K562 (cell line): ENCODE measurements at regions not wholly inside any gene's neighbourhood (a gene's known extent, or its start where the extent isn't known, plus 50 kb on each side); places are given as distances from the start of the nearest gene placed in this dataset.

Experiments used
- ATAC-seq: fragments of 200-7000 bp; cut with Tn5 transposase; 3 replicates; pipeline ENCODE4 v1.9.1; 2020; ENCODE audit warnings: moderate library complexity
- BruUV-seq: library from RNA; stranded (reverse); fragments of 400-500 nt; replicated peaks from 2 replicates; lab custom pipeline; 2021; lab: Mats Ljungman, UMichigan
- CTCF ChIA-PET: fragments of 300-600 bp; formaldehyde crosslinking; extraction: SDS; loops from one replicate; lab custom pipeline; 2021; ENCODE audit warnings: low intra/inter-chr PET ratio; lab: Yijun Ruan, JAX
- POLR2A ChIA-PET: fragments of 300-600, 350-650 bp; sonication (Branson Sonifier 250); formaldehyde crosslinking; extraction: SDS; loops from one replicate; lab custom pipeline; 2021; ENCODE audit warnings: antibody characterized with exemption, inconsistent platforms; lab: Yijun Ruan, JAX
- DNase-seq, 4 experiments: peaks; one replicate each; pipeline versions ENCODE4 v3.0.0 to v3.0.0-alpha.2; 2011 to 2018; ENCODE audit warnings: low spot score in 3 of 4, mixed read lengths in 3 of 4; ENCODE audit errors: extremely low read depth in 1 of 4
- FAIRE-seq: peaks from 2 replicates; lab custom pipeline; 2011; peaks lifted over from hg19 to GRCh38; lab: Jason Lieb, UNC
- H2AFZ ChIP-seq: 2 replicates; pipeline ENCODE4 v1.6.0; 2011; ENCODE audit warnings: low read depth, low read length, control low read depth, inconsistent platforms
- H3K27ac ChIP-seq: fragments of 200-600 bp; 3 replicates; pipeline ENCODE4 v1.8.0; 2011; ENCODE audit warnings: low read depth, mild to moderate bottlenecking, control low read depth, inconsistent platforms, low read length, moderate library complexity, mixed read lengths; ENCODE audit errors: extremely low read depth
- H3K27me3 ChIP-seq, 2 experiments: fragments of 300-600 bp in 1 of 2; 2 replicates in 1 of 2; 3 replicates in 1 of 2; pipeline versions ENCODE4 v1.6.0 to v1.8.0; 2011; ENCODE audit warnings: inconsistent platforms in 2 of 2, low read length in 2 of 2, mild to moderate bottlenecking in 1 of 2, mixed read lengths in 1 of 2, moderate library complexity in 1 of 2; ENCODE audit not compliant: control insufficient read depth in 2 of 2, insufficient read depth in 2 of 2
- H3K36me3 ChIP-seq: fragments of 300-600 bp; 3 replicates; pipeline ENCODE4 v1.8.0; 2011; ENCODE audit warnings: mild to moderate bottlenecking, low read length, inconsistent platforms; ENCODE audit not compliant: control insufficient read depth, insufficient read depth
- H3K4me1 ChIP-seq, 2 experiments: fragments of 200-600 bp in 1 of 2; replicated peaks in 1 of 2; 2 replicates in 1 of 2; 3 replicates in 1 of 2; pipeline versions ENCODE4 v1.5.1 to v1.8.0; 2011; ENCODE audit warnings: inconsistent platforms in 2 of 2, low read length in 2 of 2, mild to moderate bottlenecking in 1 of 2, mixed read lengths in 1 of 2, moderate library complexity in 1 of 2; ENCODE audit not compliant: control insufficient read depth in 2 of 2, insufficient read depth in 2 of 2
- H3K4me2 ChIP-seq: 2 replicates; pipeline ENCODE4 v1.6.1; 2011; ENCODE audit warnings: low read length, control low read depth, inconsistent platforms, mixed read lengths; ENCODE audit not compliant: insufficient read depth
- H3K4me3 ChIP-seq: fragments of 200-600 bp; sonication (generic), shearing (Covaris generic); 2 replicates; pipeline ENCODE4 v1.5.1; 2016; ENCODE audit warnings: control low read depth, inconsistent platforms
- H3K79me2 ChIP-seq: fragments of 200-600 bp; 3 replicates; pipeline ENCODE4 v1.8.0; 2011; ENCODE audit warnings: low read length, inconsistent platforms; ENCODE audit not compliant: control insufficient read depth, insufficient read depth
- H3K9ac ChIP-seq, 2 experiments: 2 replicates each; pipeline versions ENCODE4 v1.6.0 to v1.6.1; 2011; ENCODE audit warnings: low read depth in 2 of 2, low read length in 2 of 2, control low read depth in 1 of 2, inconsistent platforms in 1 of 2, mild to moderate bottlenecking in 1 of 2, mixed read lengths in 1 of 2; ENCODE audit not compliant: insufficient read depth in 1 of 2
- H3K9me1 ChIP-seq: one replicate; pipeline ENCODE4 v1.6.0; 2011; ENCODE audit warnings: inconsistent platforms, mild to moderate bottlenecking, low read length, moderate library complexity; ENCODE audit not compliant: control insufficient read depth, insufficient read depth
- H3K9me3 ChIP-seq: replicated peaks from 2 replicates; pipeline ENCODE4 v1.5.1; 2011; ENCODE audit warnings: low read depth, low read length, inconsistent platforms; ENCODE audit not compliant: control insufficient read depth, insufficient read depth
- H4K20me1 ChIP-seq: replicated peaks from 2 replicates; pipeline ENCODE4 v1.6.1; 2011; ENCODE audit warnings: low read length, inconsistent platforms, mixed read lengths; ENCODE audit not compliant: control insufficient read depth, insufficient read depth
- ARID2 ChIP-seq: fragments of 450-650 bp; IDR thresholded peaks from 2 replicates; pipeline ENCODE4 v1.6.1; 2017; ENCODE audit warnings: antibody characterized with exemption, mild to moderate bottlenecking
- ARID3B ChIP-seq: fragments of 250-450 bp; sonication (Bioruptor Pico); IDR thresholded peaks from 2 replicates; pipeline ENCODE4 v1.4.0; 2020; ENCODE audit warnings: borderline replicate concordance
- GATAD2A ChIP-seq: fragments of 450-650 bp; IDR thresholded peaks from 2 replicates; pipeline ENCODE4 v1.6.1; 2017
- LEF1 ChIP-seq: fragments of 450-650 bp; IDR thresholded peaks from 2 replicates; pipeline ENCODE4 v1.6.1; 2016; ENCODE audit warnings: mild to moderate bottlenecking
- NR2C1 ChIP-seq, 2 experiments: fragments of 450-650 bp; IDR thresholded peaks; 2 replicates each; pipeline ENCODE4 v1.6.1; 2017; ENCODE audit warnings: mild to moderate bottlenecking in 2 of 2, antibody characterized with exemption in 1 of 2, inconsistent platforms in 1 of 2, missing compliant biosample characterization in 1 of 2, missing genetic modification characterization in 1 of 2
- NUFIP1 ChIP-seq: fragments of 450-650 bp; IDR thresholded peaks from 2 replicates; pipeline ENCODE4 v1.6.1; 2018; ENCODE audit not compliant: partially characterized antibody
- POLR2B ChIP-seq: fragments of 450-650 bp; IDR thresholded peaks from 2 replicates; pipeline ENCODE4 v1.6.1; 2018; ENCODE audit warnings: low read depth; ENCODE audit not compliant: partially characterized antibody
- SAP30 ChIP-seq: fragments of 200-600 bp; sonication (generic); IDR thresholded peaks from 2 replicates; pipeline ENCODE4 v1.6.1; 2012; ENCODE audit warnings: borderline replicate concordance, low read depth, mild to moderate bottlenecking, moderate library complexity, low read length, control low read depth, inconsistent platforms; ENCODE audit not compliant: insufficient read depth, poor library complexity, severe bottlenecking
- SP1 ChIP-seq: sonication (generic); formaldehyde crosslinking; IDR thresholded peaks from 2 replicates; pipeline ENCODE4 v1.8.1; 2022; ENCODE audit warnings: mild to moderate bottlenecking, missing genetic modification reagents
- U2AF1 ChIP-seq: fragments of 200-400 bp; formaldehyde crosslinking; optimal IDR thresholded peaks from 2 replicates; pipeline ENCODE3; 2017; ENCODE audit warnings: mild to moderate bottlenecking, low read depth, low read length, moderate library complexity
- U2AF2 ChIP-seq: fragments of 200-400 bp; formaldehyde crosslinking; optimal IDR thresholded peaks from 2 replicates; pipeline ENCODE3; 2017; ENCODE audit warnings: low read depth, mild to moderate bottlenecking, low read length
- ZBTB1 ChIP-seq: sonication (generic); formaldehyde crosslinking; IDR thresholded peaks from 2 replicates; pipeline ENCODE4 v1.8.1; 2023; ENCODE audit warnings: missing genetic modification reagents, low read depth, mild to moderate bottlenecking, borderline replicate concordance
- ZC3H11A ChIP-seq: IDR thresholded peaks from 2 replicates; pipeline ENCODE4 v1.6.1; 2012; ENCODE audit warnings: low read depth, low read length, improper control_type of control experiment
- ZNF639 ChIP-seq, 2 experiments: fragments of 200-800 bp in 1 of 2; sonication (Bioruptor generic) in 1 of 2; sonication (generic) in 1 of 2; formaldehyde crosslinking in 1 of 2; IDR thresholded peaks in 1 of 2; conservative IDR thresholded peaks in 1 of 2; 2 replicates each; pipeline versions ENCODE4 v1.5.0 to v1.6.1; 2016 to 2020; ENCODE audit warnings: missing compliant biosample characterization in 1 of 2, missing genetic modification characterization in 1 of 2, missing genetic modification reagents in 1 of 2
- ZNF830 ChIP-seq: fragments of 250-450 bp; sonication (Bioruptor Pico); IDR thresholded peaks from 2 replicates; pipeline ENCODE4 v1.5.0; 2021; ENCODE audit warnings: mild to moderate bottlenecking
- WGBS: fragments of 100-300 bp; shearing (Covaris generic); methylation state at CpG from one replicate; pipeline ENCODE4 v1.1.6; 2016; ENCODE audit warnings: low coverage, mixed read lengths; ENCODE audit not compliant: insufficient coverage; ENCODE audit errors: missing lambda C conversion rate; 5-methylcytosine and 5-hydroxymethylcytosine counted together
- in situ Hi-C: fragments of 300-500 bp; cut with MboI; formaldehyde crosslinking; loops from 4 replicates; pipeline ENCODE4 v1.15.0; 2018; ENCODE audit warnings: inconsistent platforms, mixed read lengths
- intact Hi-C: fragments of 100-400 bp; cut with micrococcal nuclease; formaldehyde crosslinking; loops from 2 replicates; pipeline ENCODE4 v1.14.2; 2022
- TF ChIP-seq, protein P1 (sequence below): fragments of 450-650 bp; conservative IDR thresholded peaks from 2 replicates; pipeline ENCODE4 v1.6.1; 2016; ENCODE audit warnings: missing genetic modification characterization, low read depth, mild to moderate bottlenecking, missing compliant biosample characterization, moderate library complexity
- TF ChIP-seq, protein P2 (sequence below): sonication (generic); formaldehyde crosslinking; IDR thresholded peaks from 2 replicates; pipeline ENCODE4 v1.5.0; 2020; ENCODE audit warnings: missing genetic modification reagents
- TF ChIP-seq, protein P3 (sequence below): sonication (generic); formaldehyde crosslinking; IDR thresholded peaks from 2 replicates; pipeline ENCODE4 v1.9.0; 2022; ENCODE audit warnings: mild to moderate bottlenecking, missing genetic modification reagents

DNA sequence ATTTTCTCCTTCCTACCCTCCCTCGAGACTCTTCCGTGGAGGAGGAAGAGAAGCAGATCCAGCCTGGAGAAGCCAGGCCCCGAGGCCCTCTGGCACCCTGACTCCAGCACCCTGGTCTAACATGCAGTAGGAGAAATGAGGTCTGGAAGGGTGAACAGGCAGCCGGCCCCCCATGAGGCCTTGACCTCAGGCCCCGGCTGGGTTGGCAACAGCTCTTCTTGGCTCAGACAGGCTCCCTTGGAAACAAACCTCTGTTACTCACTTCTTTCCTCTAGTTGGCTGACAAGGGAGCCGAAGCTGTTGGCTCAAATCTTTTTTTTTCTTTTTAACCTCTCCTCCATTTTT is 73.4 kb downstream of the CPN2 start:
- no peak overlapping the region for H3K4me3 ChIP-seq
- H3K9me1 ChIP-seq = peaks cover 4% of the 10 kb centered on the region
- H3K9me3 ChIP-seq = no peaks in the 10 kb centered on the region
- H4K20me1 ChIP-seq = no peaks in the 10 kb centered on the region
- POLR2A ChIA-PET = interaction anchor here (0.9 kb wide), 2 partner anchors 10 to 497 kb away, joined by 3 to 4 read pairs; no protein-coding TSS in a partner anchor
- in situ Hi-C loops = no loop called here
- no peaks in the 10 kb centered on the region for H3K27me3 ChIP-seq
- H3K4me2 ChIP-seq = no peak overlapping the region
- TF ChIP-seq GATAD2A (no peak), LEF1 (no peak), SP1 (CRISPR knock-in tag) (no peak), ZC3H11A (no peak), NUFIP1 (no peak), SAP30 (no peak), ARID3B (CRISPR knock-in tag) (no peak), U2AF2 (no peak), U2AF1 (no peak), ZNF639 (CRISPR knock-in tag; conservative IDR thresholded peaks at IDR 0.05 in 1 of 2, IDR thresholded peaks at IDR 0.05 in 1 of 2) (no peak), ZBTB1 (no peak), NR2C1 (IDR thresholded peaks at IDR 0.05) (no peak), NR2C1 (tag; IDR thresholded peaks at IDR 0.05) (no peak), ARID2 (no peak), POLR2B (no peak), ZNF830 (CRISPR knock-in tag) (no peak)
- TF ChIP-seq, protein P1, sequence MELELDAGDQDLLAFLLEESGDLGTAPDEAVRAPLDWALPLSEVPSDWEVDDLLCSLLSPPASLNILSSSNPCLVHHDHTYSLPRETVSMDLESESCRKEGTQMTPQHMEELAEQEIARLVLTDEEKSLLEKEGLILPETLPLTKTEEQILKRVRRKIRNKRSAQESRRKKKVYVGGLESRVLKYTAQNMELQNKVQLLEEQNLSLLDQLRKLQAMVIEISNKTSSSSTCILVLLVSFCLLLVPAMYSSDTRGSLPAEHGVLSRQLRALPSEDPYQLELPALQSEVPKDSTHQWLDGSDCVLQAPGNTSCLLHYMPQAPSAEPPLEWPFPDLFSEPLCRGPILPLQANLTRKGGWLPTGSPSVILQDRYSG (tag) = no peak
- TF ChIP-seq, protein P2, sequence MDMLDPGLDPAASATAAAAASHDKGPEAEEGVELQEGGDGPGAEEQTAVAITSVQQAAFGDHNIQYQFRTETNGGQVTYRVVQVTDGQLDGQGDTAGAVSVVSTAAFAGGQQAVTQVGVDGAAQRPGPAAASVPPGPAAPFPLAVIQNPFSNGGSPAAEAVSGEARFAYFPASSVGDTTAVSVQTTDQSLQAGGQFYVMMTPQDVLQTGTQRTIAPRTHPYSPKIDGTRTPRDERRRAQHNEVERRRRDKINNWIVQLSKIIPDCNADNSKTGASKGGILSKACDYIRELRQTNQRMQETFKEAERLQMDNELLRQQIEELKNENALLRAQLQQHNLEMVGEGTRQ (CRISPR knock-in tag) = no peak
- TF ChIP-seq, protein P3, sequence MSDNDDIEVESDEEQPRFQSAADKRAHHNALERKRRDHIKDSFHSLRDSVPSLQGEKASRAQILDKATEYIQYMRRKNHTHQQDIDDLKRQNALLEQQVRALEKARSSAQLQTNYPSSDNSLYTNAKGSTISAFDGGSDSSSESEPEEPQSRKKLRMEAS (CRISPR knock-in tag) = no peak
- TF ChIP-seq, all 486 proteins: peak for 0
- ATAC-seq (no peak), DNase-seq (no peak), FAIRE-seq (no peak)
- Histone ChIP-seq H2AFZ (no peak overlapping the region), H3K4me1 (peaks cover 2 to 16% of the 10 kb centered on the region in 2 experiments; a peak in 3 of 5 replicates), H3K9ac (peak overlapping the region in 1 of 2 experiments; percentile 86; a peak in 2 of 4 replicates), H3K27ac (no peak overlapping the region), H3K79me2 (no peaks in the 10 kb centered on the region), H3K36me3 (no peaks in the 10 kb centered on the region)
- intact Hi-C loops = no loop called here
- no TSS peak for BruUV-seq
- 63% methylated on average over 6 of the region's 6 CpGs for WGBS
- CTCF ChIA-PET = no interaction called here
